ENCODE measurements at regions not wholly inside any gene's neighbourhood (a gene's known extent, or its start where the extent isn't known, plus 50 kb on each side); places are given as distances from the start of the nearest gene placed in this dataset.

GRCh38 chr18:29146068-29146467, 969.1 kb upstream of the CDH2 start:
- no peak for DNase-seq

- DNase-seq, result no peak
These were observed 963.7 kb upstream of the CDH2 start for GRCh38 chr18:29140590-29140989.

- DNase-seq, result no peak
These were observed 961.0 kb upstream of the CDH2 start for GRCh38 chr18:29137773-29138495.

GRCh38 chr18:29123706-29124530, 947.0 kb upstream of the CDH2 start:
- no peak for DNase-seq

GRCh38 chr18:29104671-29105070, 927.7 kb upstream of the CDH2 start:
- no peak for DNase-seq

- no peak for DNase-seq
These were observed 927.3 kb upstream of the CDH2 start for GRCh38 chr18:29104227-29104626.

- DNase-seq, result no peak
These were observed 919.3 kb upstream of the CDH2 start for GRCh38 chr18:29096079-29096770.

GRCh38 chr18:29087616-29088246, 910.8 kb upstream of the CDH2 start:
- no peak for DNase-seq

GRCh38 chr18:29084120-29084519, 907.2 kb upstream of the CDH2 start:
- no peak for DNase-seq

GRCh38 chr18:29083545-29083944, 906.6 kb upstream of the CDH2 start:
- no peak for DNase-seq

GRCh38 chr18:29080946-29081345, 904.0 kb upstream of the CDH2 start:
- DNase-seq, result no peak

GRCh38 chr18:29078273-29078672, 901.3 kb upstream of the CDH2 start:
- DNase-seq, result no peak

- no peak for DNase-seq
These were observed 900.4 kb upstream of the CDH2 start for GRCh38 chr18:29077344-29077743.

GRCh38 chr18:29076645-29077044, 899.7 kb upstream of the CDH2 start:
- DNase-seq, result no peak

GRCh38 chr18:29074147-29074546, 897.2 kb upstream of the CDH2 start:
- DNase-seq, result no peak

- DNase-seq, result no peak
These were observed 894.9 kb upstream of the CDH2 start for GRCh38 chr18:29071869-29072268.

GRCh38 chr18:29063346-29063745, 886.4 kb upstream of the CDH2 start:
- no peak for DNase-seq

- no peak for DNase-seq
These were observed 886.0 kb upstream of the CDH2 start for GRCh38 chr18:29062921-29063320.

- DNase-seq, result no peak
These were observed 883.4 kb upstream of the CDH2 start for GRCh38 chr18:29060349-29060748.

- DNase-seq, result no peak
These were observed 880.8 kb upstream of the CDH2 start for GRCh38 chr18:29057703-29058102.

- no peak for DNase-seq
These were observed 879.9 kb upstream of the CDH2 start for GRCh38 chr18:29056800-29057199.

- no peak for DNase-seq
These were observed 865.0 kb upstream of the CDH2 start for GRCh38 chr18:29041976-29042375.

All from fibroblast of skin of back (primary cell).